HG02623 (cell line): ENCODE measurements at regions not wholly inside any gene's neighbourhood (a gene's known extent, or its start where the extent isn't known, plus 50 kb on each side); places are given as distances from the start of the nearest gene placed in this dataset.

ENCODE experiments used
- ATAC-seq: cut with Tn5 transposase; IDR thresholded peaks from one replicate; pipeline ENCODE4 v1.9.1; 2021; ENCODE audit warnings: moderate library complexity; ENCODE audit not compliant: unreplicated experiment

GRCh38 chr7:25358926-25359325 is 130.6 kb upstream of the NPVF start:
- no peak for ATAC-seq

GRCh38 chr7:25359471-25360059 is 131.3 kb upstream of the NPVF start:
- no peak for ATAC-seq

- ATAC-seq = no peak
Observed at GRCh38 chr7:25360451-25360850, 132.2 kb upstream of the NPVF start.

- no peak for ATAC-seq
Observed at GRCh38 chr7:25361387-25361786, 133.1 kb upstream of the NPVF start.

- ATAC-seq = no peak
Observed at GRCh38 chr7:25361863-25362262, 133.6 kb upstream of the NPVF start.

- ATAC-seq = no peak
Observed at GRCh38 chr7:25368599-25369201, 140.4 kb upstream of the NPVF start.

- ATAC-seq = no peak
Observed at GRCh38 chr7:25369786-25370185, 141.5 kb upstream of the NPVF start.

GRCh38 chr7:25371972-25372371 is 143.7 kb upstream of the NPVF start:
- ATAC-seq = no peak

GRCh38 chr7:25375805-25376600 is 147.7 kb upstream of the NPVF start:
- ATAC-seq = no peak

- ATAC-seq = no peak
Observed at GRCh38 chr7:25379351-25380300, 151.3 kb upstream of the NPVF start.

- no peak for ATAC-seq
Observed at GRCh38 chr7:25381818-25382589, 153.7 kb upstream of the NPVF start.

GRCh38 chr7:25382869-25383268 is 154.6 kb upstream of the NPVF start:
- no peak for ATAC-seq

- no peak for ATAC-seq
Observed at GRCh38 chr7:25383402-25383801, 155.1 kb upstream of the NPVF start.

- no peak for ATAC-seq
Observed at GRCh38 chr7:25384788-25385505, 156.7 kb upstream of the NPVF start.

GRCh38 chr7:25385506-25386136 is 157.3 kb upstream of the NPVF start:
- ATAC-seq = no peak

- no peak for ATAC-seq
Observed at GRCh38 chr7:25386311-25386744, 158.0 kb upstream of the NPVF start.

GRCh38 chr7:25388681-25389080 is 160.4 kb upstream of the NPVF start:
- ATAC-seq = no peak

- no peak for ATAC-seq
Observed at GRCh38 chr7:25389489-25390106, 161.3 kb upstream of the NPVF start.
